IMR-90 (cell line): ENCODE measurements at regions not wholly inside any gene's neighbourhood (a gene's known extent, or its start where the extent isn't known, plus 50 kb on each side); places are given as distances from the start of the nearest gene placed in this dataset.

Source experiments
- BHLHE40 ChIP-seq: fragments of 150-350 bp; IDR thresholded peaks from 2 replicates; pipeline ENCODE4 v1.6.1; 2016; ENCODE audit warnings: mild to moderate bottlenecking, low read depth, low read length
- CEBPB ChIP-seq: IDR thresholded peaks from 2 replicates; pipeline ENCODE4 v1.6.1; 2012; ENCODE audit warnings: low read depth, low read length, improper control_type of control experiment
- POLR2A ChIP-seq: IDR thresholded peaks from 2 replicates; pipeline ENCODE4 v1.6.1; 2012; ENCODE audit warnings: mild to moderate bottlenecking, low read depth, low read length
- RFX5 ChIP-seq: IDR thresholded peaks from 2 replicates; pipeline ENCODE4 v1.8.0; 2012; ENCODE audit warnings: low read depth, mild to moderate bottlenecking, low read length, moderate library complexity
- SMC3 ChIP-seq: fragments of 150-350 bp; IDR thresholded peaks from 2 replicates; pipeline ENCODE4 v1.6.1; 2016; ENCODE audit warnings: low read depth, mild to moderate bottlenecking, antibody characterized with exemption, low read length, moderate library complexity
- TF ChIP-seq, protein P1 (sequence below): fragments of 150-350 bp; IDR thresholded peaks from 2 replicates; pipeline ENCODE4 v1.6.1; 2016; ENCODE audit warnings: low read depth, mild to moderate bottlenecking, low read length, moderate library complexity, borderline replicate concordance

DNA sequence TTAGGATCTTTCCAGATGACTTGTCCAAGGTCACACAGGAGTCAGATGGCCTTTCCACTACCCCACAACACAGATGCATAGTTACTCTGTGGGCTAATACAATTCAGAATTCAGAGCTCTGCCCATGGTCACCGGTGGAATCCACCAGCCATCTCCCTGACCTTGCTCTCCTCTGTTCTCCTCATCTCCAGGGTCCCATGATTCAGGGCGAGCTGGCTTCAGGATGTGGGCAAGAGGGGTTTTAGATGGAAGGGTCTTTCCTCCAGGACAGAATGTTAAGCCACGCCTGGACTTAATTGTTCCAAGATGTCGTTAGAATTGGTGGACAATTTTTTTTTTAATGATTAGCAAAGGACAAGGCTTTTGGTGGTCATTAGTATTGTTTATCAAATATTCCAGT lies 81.7 kb upstream of the LARP1 start:
- TF ChIP-seq RFX5 (no peak), BHLHE40 (no peak), POLR2A (no peak), CEBPB (no peak), SMC3 (no peak)
- TF ChIP-seq, protein P1, sequence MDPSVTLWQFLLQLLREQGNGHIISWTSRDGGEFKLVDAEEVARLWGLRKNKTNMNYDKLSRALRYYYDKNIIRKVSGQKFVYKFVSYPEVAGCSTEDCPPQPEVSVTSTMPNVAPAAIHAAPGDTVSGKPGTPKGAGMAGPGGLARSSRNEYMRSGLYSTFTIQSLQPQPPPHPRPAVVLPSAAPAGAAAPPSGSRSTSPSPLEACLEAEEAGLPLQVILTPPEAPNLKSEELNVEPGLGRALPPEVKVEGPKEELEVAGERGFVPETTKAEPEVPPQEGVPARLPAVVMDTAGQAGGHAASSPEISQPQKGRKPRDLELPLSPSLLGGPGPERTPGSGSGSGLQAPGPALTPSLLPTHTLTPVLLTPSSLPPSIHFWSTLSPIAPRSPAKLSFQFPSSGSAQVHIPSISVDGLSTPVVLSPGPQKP, result no peak
